Neutrophil (primary cell): ENCODE measurements at regions not wholly inside any gene's neighbourhood (a gene's known extent, or its start where the extent isn't known, plus 50 kb on each side); places are given as distances from the start of the nearest gene placed in this dataset.

Experiments
- H3K27ac ChIP-seq: fragments of 200-600 bp; sonication (generic); 2 replicates; pipeline ENCODE4 v1.5.1; 2016; ENCODE audit warnings: mild to moderate bottlenecking, moderate library complexity
- H3K27me3 ChIP-seq: fragments of 200-600 bp; sonication (generic); 2 replicates; pipeline ENCODE4 v1.6.0; 2016; ENCODE audit warnings: mild to moderate bottlenecking
- H3K36me3 ChIP-seq: fragments of 200-600 bp; sonication (generic); 2 replicates; pipeline ENCODE4 v1.5.1; 2017
- H3K4me1 ChIP-seq, 2 experiments: fragments of 200-600 bp in 1 of 2; sonication (generic) in 1 of 2; 1 replicate in 1 of 2; 2 replicates in 1 of 2; pipeline versions ENCODE4 v1.5.1 to v1.6.1; 2013 to 2016; ENCODE audit warnings: low read depth in 1 of 2, low read length in 1 of 2, mild to moderate bottlenecking in 1 of 2, moderate library complexity in 1 of 2; ENCODE audit not compliant: control insufficient read depth in 1 of 2, insufficient read depth in 1 of 2
- H3K4me3 ChIP-seq, 2 experiments: fragments of 200-600 bp in 1 of 2; sonication (generic) in 1 of 2; 1 replicate in 1 of 2; 2 replicates in 1 of 2; pipeline ENCODE4 v1.5.1; 2013 to 2016; ENCODE audit warnings: low read depth in 1 of 2, low read length in 1 of 2, mild to moderate bottlenecking in 1 of 2, moderate library complexity in 1 of 2
- H3K9me3 ChIP-seq: fragments of 200-600 bp; sonication (generic); 2 replicates; pipeline ENCODE4 v1.5.1; 2016
- CTCF ChIP-seq: fragments of 200-600 bp; sonication (generic); IDR thresholded peaks from 2 replicates; pipeline ENCODE4 v1.5.1; 2016; ENCODE audit warnings: antibody characterized with exemption

DNA sequence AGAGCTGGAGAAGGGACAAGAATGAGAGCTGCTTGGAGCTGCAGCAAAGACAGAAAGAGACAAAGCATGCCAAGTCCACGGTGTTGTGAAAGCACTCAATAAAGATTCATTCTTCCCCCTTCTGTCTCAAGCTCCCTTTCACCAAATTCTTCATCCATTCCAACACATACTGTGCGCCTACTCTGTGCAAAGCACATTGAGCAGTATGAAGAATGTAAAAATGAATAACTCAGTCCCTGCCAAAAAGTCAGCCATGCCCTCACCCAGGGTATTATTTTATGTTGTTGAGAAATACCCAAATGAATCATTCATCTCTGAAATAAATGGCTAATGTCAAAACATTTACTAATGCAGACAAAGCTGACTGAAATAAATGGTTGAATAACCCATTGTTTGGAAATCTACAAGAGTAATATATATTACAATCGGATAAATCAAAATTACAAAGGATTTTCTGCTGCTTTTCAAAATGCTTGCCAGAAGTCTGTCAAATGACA is 282.9 kb upstream of the IRX5 start:
- H3K4me1 ChIP-seq: no peaks in the 10 kb centered on the region
- no peak for TF ChIP-seq CTCF
- peaks cover 27% of the 10 kb centered on the region for H3K27me3 ChIP-seq
- no peaks in the 10 kb centered on the region for H3K9me3 ChIP-seq
- no peak overlapping the region for H3K4me3 ChIP-seq
- H3K36me3 ChIP-seq: no peaks in the 10 kb centered on the region
- no peak overlapping the region for H3K27ac ChIP-seq

GRCh38 chr16:54647216-54647615 is 283.4 kb upstream of the IRX5 start:
- H3K9me3 ChIP-seq: no peaks in the 10 kb centered on the region
- H3K4me1 ChIP-seq: no peaks in the 10 kb centered on the region
- no peak overlapping the region for H3K4me3 ChIP-seq
- no peak for TF ChIP-seq CTCF
- no peaks in the 10 kb centered on the region for H3K36me3 ChIP-seq
- no peak overlapping the region for H3K27ac ChIP-seq
- H3K27me3 ChIP-seq: peaks cover 22% of the 10 kb centered on the region

- Histone ChIP-seq H3K27me3 (peaks cover 5% of the 10 kb centered on the region), H3K36me3 (no peaks in the 10 kb centered on the region), H3K27ac (no peak overlapping the region), H3K4me3 (no peak overlapping the region), H3K4me1 (no peaks in the 10 kb centered on the region), H3K9me3 (no peaks in the 10 kb centered on the region)
- TF ChIP-seq CTCF: no peak
Measured at GRCh38 chr16:54645345-54645744, 285.3 kb upstream of the IRX5 start.

- H3K4me3 ChIP-seq: no peak overlapping the region
- H3K36me3 ChIP-seq: no peaks in the 10 kb centered on the region
- no peaks in the 10 kb centered on the region for H3K4me1 ChIP-seq
- H3K27me3 ChIP-seq: peaks cover 17% of the 10 kb centered on the region
- no peaks in the 10 kb centered on the region for H3K9me3 ChIP-seq
- no peak for TF ChIP-seq CTCF
- H3K27ac ChIP-seq: no peak overlapping the region
Measured at GRCh38 chr16:54636221-54636793, 294.4 kb upstream of the IRX5 start.

DNA sequence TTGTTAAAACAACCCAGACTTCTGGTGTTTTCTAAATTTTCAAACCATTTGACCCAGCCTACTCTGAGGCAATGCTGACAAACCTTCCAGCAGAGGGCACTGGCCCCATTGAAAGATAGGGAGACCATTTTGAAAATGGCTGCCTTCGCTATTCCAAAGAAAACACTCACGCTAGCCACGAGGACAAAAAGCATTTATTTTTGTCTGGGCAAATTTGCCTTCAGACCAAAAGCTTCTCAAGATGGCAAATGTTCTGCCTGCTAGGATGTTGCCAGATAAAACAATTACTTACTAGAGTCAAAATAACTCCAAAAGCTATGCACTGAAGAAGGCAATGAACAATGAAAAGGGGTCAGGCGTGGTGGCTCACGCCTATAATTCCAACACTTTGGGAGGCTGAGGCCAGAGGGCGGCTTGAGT is 296.7 kb upstream of the IRX5 start:
- peaks cover 17% of the 10 kb centered on the region for H3K27me3 ChIP-seq
- no peak overlapping the region for H3K4me3 ChIP-seq
- no peaks in the 10 kb centered on the region for H3K36me3 ChIP-seq
- no peaks in the 10 kb centered on the region for H3K4me1 ChIP-seq
- TF ChIP-seq CTCF: no peak
- no peak overlapping the region for H3K27ac ChIP-seq
- no peaks in the 10 kb centered on the region for H3K9me3 ChIP-seq
